ENCODE measurements at regions not wholly inside any gene's neighbourhood (a gene's known extent, or its start where the extent isn't known, plus 50 kb on each side); places are given as distances from the start of the nearest gene placed in this dataset.

- CTCF ChIA-PET: no interaction called here
- H3K27me3 Mint-ChIP-seq: peaks cover under 1 to 4% of the 10 kb centered on the region in 2 donors
- DNase-seq (no peak), ATAC-seq (replicated peaks in 1 of 4) (no peak)
- no peaks in the 10 kb centered on the region for H3K36me3 Mint-ChIP-seq
- H3K9me3 ChIP-seq: no peaks in the 10 kb centered on the region
- no peak overlapping the region for H3K4me3 Mint-ChIP-seq
- no peak overlapping the region for H3K27ac ChIP-seq (ENCODE audit: low read length)
- H3K36me3 ChIP-seq (ENCODE audit: control insufficient read depth in 2 of 2, extremely low read depth in 1 of 2, insufficient read depth in 1 of 2, low read length in 1 of 2): no peaks in the 10 kb centered on the region
- POLR2A ChIA-PET: no interaction called here
- no peak overlapping the region for H3K4me3 ChIP-seq (ENCODE audit: control insufficient read depth in 1 of 2, extremely low read depth in 1 of 2, low read length in 1 of 2)
- no CpG with 5 or more reads among the region's 1 CpG for WGBS (ENCODE audit: insufficient coverage)
- H3K27ac Mint-ChIP-seq: no peak overlapping the region
- no peaks in the 10 kb centered on the region for H3K9me3 Mint-ChIP-seq
- no peaks in the 10 kb centered on the region for H3K4me1 ChIP-seq (ENCODE audit: control insufficient read depth in 1 of 2, extremely low read depth in 1 of 2, insufficient read depth in 2 of 2, low read length in 2 of 2)
- H3K27me3 ChIP-seq (replicated peaks in 1 of 2; ENCODE audit: control insufficient read depth in 2 of 2, extremely low read depth in 1 of 2, insufficient read depth in 2 of 2, low read length in 1 of 2): peaks cover 0 to 7% of the 10 kb centered on the region in 2 experiments
- no peaks in the 10 kb centered on the region for H3K4me1 Mint-ChIP-seq
Measured at GRCh38 chr18:10381516-10381915, 72.9 kb upstream of the APCDD1 start.

GRCh38 chr18:10381951-10382350, 72.5 kb upstream of the APCDD1 start:
- DNase-seq: no peak
- Mint-ChIP-seq H3K27ac (no peak overlapping the region), H3K27me3 (peaks cover 4 to 8% of the 10 kb centered on the region in 2 donors), H3K4me1 (no peaks in the 10 kb centered on the region), H3K36me3 (no peaks in the 10 kb centered on the region), H3K4me3 (no peak overlapping the region), H3K9me3 (no peaks in the 10 kb centered on the region)
- ATAC-seq (replicated peaks in 1 of 4): no peak
- POLR2A ChIA-PET: no interaction called here
- 40% methylated on average over 1 of the region's 4 CpGs for WGBS (ENCODE audit: insufficient coverage)
- Histone ChIP-seq H3K27ac (ENCODE audit: low read length) (no peak overlapping the region), H3K27me3 (replicated peaks in 1 of 2; ENCODE audit: control insufficient read depth in 2 of 2, extremely low read depth in 1 of 2, insufficient read depth in 2 of 2, low read length in 1 of 2) (peaks cover 0 to 7% of the 10 kb centered on the region in 2 experiments), H3K9me3 (no peaks in the 10 kb centered on the region), H3K36me3 (ENCODE audit: control insufficient read depth in 2 of 2, extremely low read depth in 1 of 2, insufficient read depth in 1 of 2, low read length in 1 of 2) (no peaks in the 10 kb centered on the region), H3K4me1 (ENCODE audit: control insufficient read depth in 1 of 2, extremely low read depth in 1 of 2, insufficient read depth in 2 of 2, low read length in 2 of 2) (no peaks in the 10 kb centered on the region), H3K4me3 (ENCODE audit: control insufficient read depth in 1 of 2, extremely low read depth in 1 of 2, low read length in 1 of 2) (no peak overlapping the region)
- CTCF ChIA-PET: interaction anchor here in 1 of 2 donors (0.6 kb wide), 1 partner anchor 1654 kb away, joined by 5 read pairs; no protein-coding TSS in a partner anchor

- H3K27me3 Mint-ChIP-seq: peaks cover 9 to 14% of the 10 kb centered on the region in 2 donors
- POLR2A ChIA-PET: no interaction called here
- CTCF ChIA-PET: no interaction called here
Measured at GRCh38 chr18:10386049-10386448, 68.4 kb upstream of the APCDD1 start.

GRCh38 chr18:10386956-10387355, 67.5 kb upstream of the APCDD1 start:
- Mint-ChIP-seq H3K27ac (no peak overlapping the region), H3K4me3 (no peak overlapping the region), H3K4me1 (no peaks in the 10 kb centered on the region), H3K36me3 (no peaks in the 10 kb centered on the region), H3K9me3 (peaks cover 0 to 7% (median 0%) of the 10 kb centered on the region in 3 donors), H3K27me3 (peaks cover 15 to 20% of the 10 kb centered on the region in 2 donors)
- POLR2A ChIA-PET: no interaction called here
- H3K27ac ChIP-seq (ENCODE audit: low read length): no peak overlapping the region
- CTCF ChIA-PET: no interaction called here
- peaks cover 0 to 7% of the 10 kb centered on the region in 2 experiments for H3K27me3 ChIP-seq (replicated peaks in 1 of 2; ENCODE audit: control insufficient read depth in 2 of 2, extremely low read depth in 1 of 2, insufficient read depth in 2 of 2, low read length in 1 of 2)
- H3K4me3 ChIP-seq (ENCODE audit: control insufficient read depth in 1 of 2, extremely low read depth in 1 of 2, low read length in 1 of 2): no peak overlapping the region
- no peak for DNase-seq
- H3K9me3 ChIP-seq: no peaks in the 10 kb centered on the region
- ATAC-seq (replicated peaks in 1 of 4): no peak
- 72% methylated on average over 2 of the region's 2 CpGs for WGBS (ENCODE audit: insufficient coverage)
- H3K36me3 ChIP-seq (ENCODE audit: control insufficient read depth in 2 of 2, extremely low read depth in 1 of 2, insufficient read depth in 1 of 2, low read length in 1 of 2): no peaks in the 10 kb centered on the region
- no peaks in the 10 kb centered on the region for H3K4me1 ChIP-seq (ENCODE audit: control insufficient read depth in 1 of 2, extremely low read depth in 1 of 2, insufficient read depth in 2 of 2, low read length in 2 of 2)

More at GRCh38 chr18:10386049-10386448, 68.4 kb upstream of the APCDD1 start:
- no peak overlapping the region for H3K4me3 Mint-ChIP-seq
- ATAC-seq (replicated peaks in 1 of 4) (no peak), DNase-seq (no peak)
- WGBS (ENCODE audit: insufficient coverage): no CpG with 5 or more reads among the region's 4 CpGs
- H3K27me3 ChIP-seq (replicated peaks in 1 of 2; ENCODE audit: control insufficient read depth in 2 of 2, extremely low read depth in 1 of 2, insufficient read depth in 2 of 2, low read length in 1 of 2): peaks cover 0 to 7% of the 10 kb centered on the region in 2 experiments
- H3K4me1 ChIP-seq (ENCODE audit: control insufficient read depth in 1 of 2, extremely low read depth in 1 of 2, insufficient read depth in 2 of 2, low read length in 2 of 2): no peaks in the 10 kb centered on the region
- no peaks in the 10 kb centered on the region for H3K9me3 Mint-ChIP-seq
- H3K9me3 ChIP-seq: no peaks in the 10 kb centered on the region
- no peaks in the 10 kb centered on the region for H3K36me3 Mint-ChIP-seq
- no peak overlapping the region for H3K27ac Mint-ChIP-seq
- no peaks in the 10 kb centered on the region for H3K36me3 ChIP-seq (ENCODE audit: control insufficient read depth in 2 of 2, extremely low read depth in 1 of 2, insufficient read depth in 1 of 2, low read length in 1 of 2)
- no peaks in the 10 kb centered on the region for H3K4me1 Mint-ChIP-seq
- no peak overlapping the region for H3K27ac ChIP-seq (ENCODE audit: low read length)
- H3K4me3 ChIP-seq (ENCODE audit: control insufficient read depth in 1 of 2, extremely low read depth in 1 of 2, low read length in 1 of 2): no peak overlapping the region

GRCh38 chr18:10387399-10387798, 67.0 kb upstream of the APCDD1 start:
- CTCF ChIA-PET: interaction anchor here in 1 of 2 donors (0.6 kb wide), 1 partner anchor 73 kb away, joined by 3 read pairs; no protein-coding TSS in a partner anchor

GRCh38 chr18:10388373-10388772, 66.1 kb upstream of the APCDD1 start:
- CTCF ChIA-PET: no interaction called here
- WGBS (ENCODE audit: insufficient coverage): 43% methylated on average over 2 of the region's 2 CpGs
- Histone ChIP-seq H3K27ac (ENCODE audit: low read length) (no peak overlapping the region), H3K4me1 (ENCODE audit: control insufficient read depth in 1 of 2, extremely low read depth in 1 of 2, insufficient read depth in 2 of 2, low read length in 2 of 2) (no peaks in the 10 kb centered on the region), H3K27me3 (replicated peaks in 1 of 2; ENCODE audit: control insufficient read depth in 2 of 2, extremely low read depth in 1 of 2, insufficient read depth in 2 of 2, low read length in 1 of 2) (peaks cover 0 to 7% of the 10 kb centered on the region in 2 experiments), H3K9me3 (no peaks in the 10 kb centered on the region), H3K4me3 (ENCODE audit: control insufficient read depth in 1 of 2, extremely low read depth in 1 of 2, low read length in 1 of 2) (no peak overlapping the region), H3K36me3 (ENCODE audit: control insufficient read depth in 2 of 2, extremely low read depth in 1 of 2, insufficient read depth in 1 of 2, low read length in 1 of 2) (no peaks in the 10 kb centered on the region)
- Mint-ChIP-seq H3K4me1 (no peaks in the 10 kb centered on the region), H3K27ac (no peak overlapping the region), H3K9me3 (peaks cover 0 to 7% (median 0%) of the 10 kb centered on the region in 3 donors), H3K27me3 (peaks cover 20 to 22% of the 10 kb centered on the region in 2 donors), H3K4me3 (no peak overlapping the region), H3K36me3 (no peaks in the 10 kb centered on the region)
- ATAC-seq (replicated peaks in 1 of 4): no peak
- POLR2A ChIA-PET: no interaction called here
- DNase-seq: no peak

More at GRCh38 chr18:10387399-10387798, 67.0 kb upstream of the APCDD1 start:
- POLR2A ChIA-PET: no interaction called here
- peaks cover 0 to 7% of the 10 kb centered on the region in 2 experiments for H3K27me3 ChIP-seq (replicated peaks in 1 of 2; ENCODE audit: control insufficient read depth in 2 of 2, extremely low read depth in 1 of 2, insufficient read depth in 2 of 2, low read length in 1 of 2)
- H3K4me1 ChIP-seq (ENCODE audit: control insufficient read depth in 1 of 2, extremely low read depth in 1 of 2, insufficient read depth in 2 of 2, low read length in 2 of 2): no peaks in the 10 kb centered on the region
- DNase-seq (no peak), ATAC-seq (replicated peaks in 1 of 4) (no peak)
- WGBS (ENCODE audit: insufficient coverage): no CpG with 5 or more reads among the region's 3 CpGs
- no peak overlapping the region for H3K27ac ChIP-seq (ENCODE audit: low read length)
- Mint-ChIP-seq H3K4me1 (no peaks in the 10 kb centered on the region), H3K36me3 (no peaks in the 10 kb centered on the region), H3K9me3 (peaks cover 0 to 7% (median 0%) of the 10 kb centered on the region in 3 donors), H3K27me3 (peaks cover 15 to 20% of the 10 kb centered on the region in 2 donors), H3K27ac (no peak overlapping the region), H3K4me3 (no peak overlapping the region)
- H3K4me3 ChIP-seq (ENCODE audit: control insufficient read depth in 1 of 2, extremely low read depth in 1 of 2, low read length in 1 of 2): no peak overlapping the region
- no peaks in the 10 kb centered on the region for H3K36me3 ChIP-seq (ENCODE audit: control insufficient read depth in 2 of 2, extremely low read depth in 1 of 2, insufficient read depth in 1 of 2, low read length in 1 of 2)
- H3K9me3 ChIP-seq: no peaks in the 10 kb centered on the region

- peaks cover 16 to 23% of the 10 kb centered on the region in 2 donors for H3K27me3 Mint-ChIP-seq
- Histone ChIP-seq H3K27ac (ENCODE audit: low read length) (no peak overlapping the region), H3K4me1 (ENCODE audit: control insufficient read depth in 1 of 2, extremely low read depth in 1 of 2, insufficient read depth in 2 of 2, low read length in 2 of 2) (no peaks in the 10 kb centered on the region), H3K9me3 (no peaks in the 10 kb centered on the region), H3K4me3 (ENCODE audit: control insufficient read depth in 1 of 2, extremely low read depth in 1 of 2, low read length in 1 of 2) (no peak overlapping the region), H3K27me3 (replicated peaks in 1 of 2; ENCODE audit: control insufficient read depth in 2 of 2, extremely low read depth in 1 of 2, insufficient read depth in 2 of 2, low read length in 1 of 2) (peaks cover 0 to 2% of the 10 kb centered on the region in 2 experiments), H3K36me3 (ENCODE audit: control insufficient read depth in 2 of 2, extremely low read depth in 1 of 2, insufficient read depth in 1 of 2, low read length in 1 of 2) (no peaks in the 10 kb centered on the region)
- no peak overlapping the region for H3K4me3 Mint-ChIP-seq
- no peak overlapping the region for H3K27ac Mint-ChIP-seq
- ChIA-PET CTCF (no interaction called here), POLR2A (no interaction called here)
- H3K4me1 Mint-ChIP-seq: no peaks in the 10 kb centered on the region
- DNase-seq: no peak
- H3K36me3 Mint-ChIP-seq: no peaks in the 10 kb centered on the region
- no peak for ATAC-seq (replicated peaks in 1 of 4)
- peaks cover 0 to 7% (median 0%) of the 10 kb centered on the region in 3 donors for H3K9me3 Mint-ChIP-seq
Measured at GRCh38 chr18:10391506-10391905, 62.9 kb upstream of the APCDD1 start.

Data from T-cell (primary cell).